Activated CD8-positive, alpha-beta memory T cell treated with anti-CD3 and anti-CD28 coated beads for 1 hour (primary cell): ENCODE measurements at regions not wholly inside any gene's neighbourhood (a gene's known extent, or its start where the extent isn't known, plus 50 kb on each side); places are given as distances from the start of the nearest gene placed in this dataset.
"Not testable (repeated sequence)": the region's sequence is repeated elsewhere in the genome, so short reads cannot be mapped to it uniquely, and the experiment has no call there.

Source experiments
- DNase-seq, 2 donors: peaks; one replicate each; pipeline ENCODE4 v3.0.0-alpha.2; 2020; ENCODE audit warnings: low read depth in 1 of 2; ENCODE audit errors: extremely low read depth in 1 of 2

GRCh38 chr15:98085003-98085639 is 124.6 kb downstream of the ARRDC4 start:
- no peak for DNase-seq

DNA sequence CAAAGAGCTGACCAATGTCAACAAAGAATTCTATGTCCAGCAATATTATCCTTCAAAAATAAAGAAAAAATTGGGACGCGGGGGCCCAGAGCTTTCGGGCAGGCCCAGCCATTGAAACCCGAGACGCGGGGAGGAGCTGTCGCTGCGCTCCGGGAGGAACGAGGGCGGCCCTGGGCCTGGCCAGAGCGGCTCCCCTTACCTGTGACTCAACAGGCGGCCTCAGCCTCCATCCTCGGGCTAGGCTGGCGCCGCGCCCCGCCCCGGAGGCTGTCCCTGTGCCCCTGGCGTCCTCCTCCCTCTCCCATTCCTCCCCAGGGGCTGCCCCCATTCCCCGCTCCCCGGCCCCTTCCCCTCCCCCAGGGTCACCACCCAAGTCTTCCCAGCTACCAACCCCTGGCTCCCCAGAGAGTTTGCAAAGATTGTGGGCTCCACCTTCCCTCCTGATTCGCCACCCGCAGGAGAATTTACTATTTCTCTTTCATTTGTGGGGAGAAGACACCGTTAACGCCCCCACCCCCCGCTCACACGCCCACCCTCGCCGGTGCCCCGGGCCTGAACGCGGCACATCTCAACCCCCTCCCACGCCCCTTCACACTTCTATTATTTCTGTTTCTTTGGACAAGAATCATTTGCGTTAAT is 127.9 kb downstream of the ARRDC4 start:
- DNase-seq = not testable (repeated sequence)

DNA sequence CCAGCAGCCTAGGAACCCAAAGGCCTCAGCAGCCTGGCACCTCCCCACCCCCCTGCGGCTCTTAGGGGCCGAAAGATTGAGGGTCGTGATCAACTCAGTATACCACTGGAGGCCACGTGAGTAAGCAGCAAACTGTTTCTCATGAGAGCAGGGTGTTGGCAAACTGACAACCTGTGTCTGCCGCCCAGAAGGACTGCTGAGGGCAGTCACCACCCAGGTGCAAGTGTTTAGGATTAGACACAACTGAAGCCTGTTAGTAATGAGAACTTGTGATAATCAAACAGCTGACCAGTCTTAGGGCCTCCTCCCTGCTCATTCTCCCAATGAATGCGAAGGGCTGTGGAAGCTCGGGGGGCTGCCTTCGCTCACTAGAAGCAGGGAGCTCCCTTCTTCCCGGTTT is 128.8 kb downstream of the ARRDC4 start:
- not testable (repeated sequence) for DNase-seq

- DNase-seq = not testable (repeated sequence)
Observed at GRCh38 chr15:98097986-98098385, 137.5 kb downstream of the ARRDC4 start.

DNA sequence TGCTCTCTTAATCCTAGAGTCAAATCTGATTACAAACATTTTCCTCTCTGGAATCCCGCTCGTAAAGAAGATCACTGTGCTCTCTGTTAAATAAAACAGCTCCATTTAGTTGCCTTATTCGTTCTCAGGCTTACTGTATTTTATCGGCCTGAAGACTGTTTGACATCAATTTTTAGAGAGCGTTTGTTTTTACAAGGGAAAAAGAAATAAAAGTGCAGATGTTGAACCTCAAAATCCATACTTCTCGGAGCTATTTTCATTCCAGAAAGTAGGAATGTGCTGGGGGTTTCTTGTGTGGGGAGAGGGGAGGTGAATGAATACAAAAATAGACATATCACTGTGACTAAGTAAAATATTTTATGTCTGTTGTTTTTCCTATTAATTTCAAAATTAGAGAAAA is 140.1 kb downstream of the ARRDC4 start:
- DNase-seq = not testable (repeated sequence)

GRCh38 chr15:98103570-98103969 is 143.1 kb downstream of the ARRDC4 start:
- DNase-seq = no peak

- DNase-seq = not testable (repeated sequence)
Observed at GRCh38 chr15:98104386-98105151, 144.1 kb downstream of the ARRDC4 start.

GRCh38 chr15:98106615-98107194 is 146.2 kb downstream of the ARRDC4 start:
- DNase-seq = not testable (repeated sequence)

DNA sequence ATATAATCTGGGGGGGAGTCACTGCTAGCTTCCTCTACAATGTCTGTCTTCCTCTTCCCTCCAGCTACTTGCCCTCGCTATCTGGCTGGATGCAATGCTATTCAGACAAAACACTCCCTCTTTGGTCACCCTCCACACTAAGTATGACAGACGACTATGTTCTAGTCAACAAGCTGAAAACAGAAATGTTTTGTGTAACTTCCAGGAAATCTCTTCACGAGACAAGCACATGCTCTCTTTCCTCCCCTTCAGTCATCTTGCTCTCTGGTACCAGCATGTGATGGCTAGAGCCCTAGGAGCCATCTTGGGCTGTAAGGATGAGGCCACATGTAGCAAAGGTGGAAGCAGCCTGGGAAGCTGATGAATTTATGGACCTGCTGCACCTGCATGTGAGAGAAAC is 151.3 kb downstream of the ARRDC4 start:
- DNase-seq = no peak

DNA sequence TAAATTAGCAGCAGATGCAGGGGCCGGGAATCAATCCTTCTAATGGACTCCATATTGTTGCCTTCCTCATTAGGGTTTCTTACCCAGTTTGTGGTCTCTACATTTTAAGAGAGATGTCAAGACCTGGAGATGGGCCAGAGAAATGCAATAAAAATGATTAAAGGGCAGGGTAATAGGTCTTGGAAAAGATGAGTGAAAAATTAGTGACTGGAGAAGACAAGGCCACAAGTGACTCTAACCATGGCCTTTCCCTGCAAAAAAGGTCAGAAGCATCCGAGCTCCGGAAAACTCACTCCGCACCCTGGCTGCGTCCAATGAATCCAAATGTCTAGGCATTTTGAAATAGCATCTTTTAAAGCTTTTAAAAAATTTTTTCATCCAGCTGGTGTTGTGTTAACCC is 152.8 kb downstream of the ARRDC4 start:
- DNase-seq = no peak

DNA sequence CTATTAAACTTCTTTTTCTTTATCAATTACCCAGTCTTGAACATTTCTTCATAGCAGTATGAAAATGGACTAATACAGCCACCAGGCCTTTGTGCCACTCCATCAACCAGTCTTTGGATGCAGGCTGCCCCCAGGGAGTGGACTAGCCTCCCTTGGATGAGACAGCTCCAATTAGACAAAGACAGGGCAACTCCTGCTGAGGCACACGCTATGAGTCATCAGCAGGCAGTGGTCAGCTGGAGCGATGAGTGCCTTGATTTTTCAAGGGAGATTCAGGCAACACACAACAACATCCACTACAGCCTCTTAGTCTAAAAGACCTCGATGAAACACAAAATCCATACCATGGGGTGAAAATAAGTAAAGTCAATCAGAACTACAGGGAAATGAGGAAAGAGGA is 160.1 kb downstream of the ARRDC4 start:
- DNase-seq = no peak

- no peak for DNase-seq
Observed at GRCh38 chr15:98121536-98121935, 161.0 kb downstream of the ARRDC4 start.

DNA sequence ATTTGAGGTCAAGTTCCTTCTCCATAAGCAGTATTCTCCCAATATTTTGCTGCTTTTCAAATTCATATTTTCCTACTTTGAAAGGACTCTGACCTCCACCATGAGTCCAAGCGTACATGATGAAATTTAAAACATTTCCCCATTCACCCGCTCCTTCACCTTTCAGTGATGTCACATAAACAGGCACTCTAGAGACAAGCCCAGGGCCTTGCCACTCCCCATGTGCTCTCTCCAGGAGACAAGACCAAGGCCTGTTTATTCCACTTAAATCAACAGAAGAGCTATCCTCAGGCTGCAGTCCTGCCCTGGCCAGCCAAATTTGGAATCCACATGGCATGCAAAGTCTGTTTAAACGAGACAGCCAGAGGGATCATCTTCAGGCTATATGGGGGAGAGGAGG is 161.5 kb downstream of the ARRDC4 start:
- DNase-seq = no peak

- DNase-seq = no peak
Observed at GRCh38 chr15:98123297-98123696, 162.8 kb downstream of the ARRDC4 start.

DNA sequence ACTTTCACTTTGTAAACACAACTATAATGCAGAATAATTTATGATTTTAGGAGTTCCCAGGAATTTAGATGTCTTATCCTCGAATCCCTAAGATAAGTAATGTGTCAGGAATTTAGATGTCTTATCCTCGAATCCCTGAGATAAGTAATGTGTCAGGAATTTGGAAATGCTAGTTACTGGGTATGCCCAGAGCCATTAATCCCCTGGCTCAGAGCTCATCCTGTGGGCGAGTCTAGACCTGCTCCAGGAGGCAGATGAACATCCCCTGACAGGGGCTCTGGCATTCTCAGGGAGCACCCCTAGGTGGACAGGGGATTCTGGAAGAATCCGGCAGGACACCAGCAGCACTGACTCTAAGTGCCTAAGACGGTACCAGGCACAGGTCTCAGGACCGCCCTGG is 163.3 kb downstream of the ARRDC4 start:
- DNase-seq = no peak

DNA sequence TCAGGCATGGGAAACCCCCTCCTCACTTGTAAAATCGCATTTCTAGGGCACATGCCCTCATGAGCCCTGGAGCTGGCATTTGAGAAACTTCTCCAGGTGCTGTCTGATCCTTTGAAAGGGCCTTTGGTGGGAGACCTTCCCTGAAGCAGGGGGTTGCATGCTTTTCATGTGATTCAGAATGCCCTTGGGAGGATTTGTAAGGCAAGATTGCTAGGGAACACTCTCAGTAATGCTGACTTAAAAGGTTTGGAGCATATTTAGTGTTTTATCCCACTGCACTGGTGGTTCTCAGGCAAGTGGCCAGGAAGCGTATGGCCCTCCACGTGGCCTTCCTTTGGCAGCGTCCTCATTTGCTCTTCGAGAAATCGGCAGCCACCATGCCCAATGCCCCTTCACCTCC is 164.1 kb downstream of the ARRDC4 start:
- no peak for DNase-seq

- no peak for DNase-seq
Observed at GRCh38 chr15:98126326-98127085, 166.0 kb downstream of the ARRDC4 start.

DNA sequence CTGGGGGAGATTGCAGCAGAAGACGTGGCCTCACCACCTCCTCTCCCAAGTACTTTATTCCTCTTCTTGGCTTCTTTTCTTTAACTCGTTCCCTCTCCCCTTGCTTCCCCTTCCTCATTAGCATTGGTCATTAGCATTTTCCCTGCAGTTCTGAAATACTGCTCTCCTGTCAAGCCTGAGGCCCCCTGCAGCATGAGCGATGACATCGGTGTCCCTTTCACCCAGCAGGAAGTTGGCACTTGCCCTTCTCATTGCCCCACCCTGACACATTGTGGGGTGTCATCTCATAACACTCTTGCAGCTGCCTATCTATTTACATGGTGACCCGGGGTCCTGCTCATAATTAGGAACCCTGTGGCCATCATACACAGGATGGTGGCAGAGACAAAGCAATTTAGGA is 167.1 kb downstream of the ARRDC4 start:
- DNase-seq = no peak

GRCh38 chr15:98131924-98132323 is 171.4 kb downstream of the ARRDC4 start:
- DNase-seq = no peak

- no peak for DNase-seq
Observed at GRCh38 chr15:98134905-98135304, 174.4 kb downstream of the ARRDC4 start.

GRCh38 chr15:98138910-98139309 is 178.4 kb downstream of the ARRDC4 start:
- no peak for DNase-seq
